Cardiac muscle cell (in vitro differentiated cells and primary cell): ENCODE measurements at regions not wholly inside any gene's neighbourhood (a gene's known extent, or its start where the extent isn't known, plus 50 kb on each side); places are given as distances from the start of the nearest gene placed in this dataset.
A peak's percentile ranks its signal among the peaks of the same experiment; 100 is the strongest.

Experiments used
- DNase-seq, 2 donors: peaks; one replicate each; pipeline versions ENCODE4 v3.0.0 to v3.0.0-alpha.2; 2010 to 2017; ENCODE audit warnings: low read depth in 1 of 2, low spot score in 1 of 2
- H3K27ac ChIP-seq: fragments of 200-600 bp; sonication (generic); 2 replicates; pipeline ENCODE4 v1.5.1; 2016
- H3K27me3 ChIP-seq: fragments of 200-600 bp; sonication (generic); 2 replicates; pipeline ENCODE4 v1.6.0; 2016; ENCODE audit warnings: control low read depth
- H3K36me3 ChIP-seq: fragments of 200-600 bp; sonication (generic); 2 replicates; pipeline ENCODE4 v1.5.1; 2016; ENCODE audit warnings: control low read depth
- H3K4me1 ChIP-seq: fragments of 200-600 bp; sonication (generic); 2 replicates; pipeline ENCODE4 v1.8.1; 2017; ENCODE audit warnings: low read depth, mild to moderate bottlenecking, mixed run types
- H3K4me3 ChIP-seq: fragments of 200-600 bp; sonication (generic); 2 replicates; pipeline ENCODE4 v1.5.1; 2016; ENCODE audit warnings: mild to moderate bottlenecking
- H3K9me3 ChIP-seq: fragments of 200-600 bp; sonication (generic); 2 replicates; pipeline ENCODE4 v1.5.1; 2017; ENCODE audit warnings: low read depth, mild to moderate bottlenecking, control low read depth
- TF ChIP-seq, protein P1 (sequence below): IDR thresholded peaks from 2 replicates; pipeline ENCODE4 v1.5.1; 2012; ENCODE audit warnings: low read depth, mild to moderate bottlenecking, low read length

DNA sequence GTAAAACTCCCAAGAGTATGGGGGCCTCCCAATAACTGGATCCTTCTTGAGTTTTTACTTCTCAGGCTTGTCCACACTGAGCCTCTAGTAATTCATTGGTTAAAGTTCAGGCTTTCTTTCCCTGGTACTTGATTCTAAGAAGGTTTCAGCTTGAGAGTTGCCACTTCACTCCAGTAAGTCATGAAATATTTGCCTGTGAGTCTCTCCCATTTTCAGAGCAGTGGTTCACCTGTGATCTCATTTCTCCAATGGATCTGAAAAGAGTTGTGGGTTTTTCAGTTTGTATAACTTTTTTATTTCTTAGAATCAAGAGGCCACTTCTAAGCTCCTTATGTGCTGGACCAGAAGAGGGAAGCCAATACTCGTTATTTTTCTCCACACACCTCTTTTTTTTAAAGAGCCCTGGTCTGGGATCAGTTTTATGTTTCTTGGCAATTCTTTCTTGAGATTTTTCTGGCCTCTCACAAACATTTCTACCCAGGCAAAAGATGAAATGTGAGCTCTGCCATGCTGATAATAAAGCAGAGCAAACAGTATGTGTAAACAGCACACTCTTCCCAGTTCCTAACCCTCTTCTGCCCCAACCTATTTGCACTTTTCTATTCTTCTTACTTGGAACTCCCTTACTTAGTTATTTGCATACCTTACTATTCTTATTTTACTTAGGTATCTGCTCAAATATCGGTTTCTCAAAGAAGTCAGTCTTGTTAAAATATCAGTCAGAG lies 983.4 kb downstream of the CCSER2 start:
- TF ChIP-seq, protein P1, sequence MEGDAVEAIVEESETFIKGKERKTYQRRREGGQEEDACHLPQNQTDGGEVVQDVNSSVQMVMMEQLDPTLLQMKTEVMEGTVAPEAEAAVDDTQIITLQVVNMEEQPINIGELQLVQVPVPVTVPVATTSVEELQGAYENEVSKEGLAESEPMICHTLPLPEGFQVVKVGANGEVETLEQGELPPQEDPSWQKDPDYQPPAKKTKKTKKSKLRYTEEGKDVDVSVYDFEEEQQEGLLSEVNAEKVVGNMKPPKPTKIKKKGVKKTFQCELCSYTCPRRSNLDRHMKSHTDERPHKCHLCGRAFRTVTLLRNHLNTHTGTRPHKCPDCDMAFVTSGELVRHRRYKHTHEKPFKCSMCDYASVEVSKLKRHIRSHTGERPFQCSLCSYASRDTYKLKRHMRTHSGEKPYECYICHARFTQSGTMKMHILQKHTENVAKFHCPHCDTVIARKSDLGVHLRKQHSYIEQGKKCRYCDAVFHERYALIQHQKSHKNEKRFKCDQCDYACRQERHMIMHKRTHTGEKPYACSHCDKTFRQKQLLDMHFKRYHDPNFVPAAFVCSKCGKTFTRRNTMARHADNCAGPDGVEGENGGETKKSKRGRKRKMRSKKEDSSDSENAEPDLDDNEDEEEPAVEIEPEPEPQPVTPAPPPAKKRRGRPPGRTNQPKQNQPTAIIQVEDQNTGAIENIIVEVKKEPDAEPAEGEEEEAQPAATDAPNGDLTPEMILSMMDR = no peak
- H3K4me3 ChIP-seq = no peak overlapping the region
- no peaks in the 10 kb centered on the region for H3K9me3 ChIP-seq
- peaks cover 23% of the 10 kb centered on the region for H3K4me1 ChIP-seq
- no peak for DNase-seq
- no peaks in the 10 kb centered on the region for H3K27me3 ChIP-seq
- no peaks in the 10 kb centered on the region for H3K36me3 ChIP-seq
- no peak overlapping the region for H3K27ac ChIP-seq

DNA sequence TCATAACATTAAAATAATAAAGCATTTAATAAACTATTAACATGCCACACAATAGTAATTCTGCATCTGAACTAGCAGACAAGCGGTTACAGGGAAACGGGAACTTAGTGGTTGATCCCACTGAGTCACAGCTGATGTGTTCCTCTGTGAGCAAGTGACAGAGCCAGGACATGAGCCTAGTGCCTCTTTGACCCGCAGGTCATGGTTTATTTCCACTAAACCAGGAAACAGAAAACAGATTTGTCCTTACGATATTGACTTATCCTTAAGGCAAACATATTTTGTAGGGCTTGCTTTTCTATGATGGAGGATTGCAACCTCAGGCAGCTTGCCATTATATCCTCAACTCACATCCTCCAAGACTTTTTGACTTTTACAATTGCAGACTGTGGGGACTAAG lies 987.3 kb downstream of the CCSER2 start:
- peaks cover 56% of the 10 kb centered on the region for H3K4me1 ChIP-seq
- no peaks in the 10 kb centered on the region for H3K36me3 ChIP-seq
- DNase-seq = no peak
- H3K27me3 ChIP-seq = no peaks in the 10 kb centered on the region
- no peak overlapping the region for H3K4me3 ChIP-seq
- TF ChIP-seq, protein P1 = no peak
- peak overlapping the region; percentile 26 for H3K27ac ChIP-seq
- H3K9me3 ChIP-seq = no peaks in the 10 kb centered on the region

DNA sequence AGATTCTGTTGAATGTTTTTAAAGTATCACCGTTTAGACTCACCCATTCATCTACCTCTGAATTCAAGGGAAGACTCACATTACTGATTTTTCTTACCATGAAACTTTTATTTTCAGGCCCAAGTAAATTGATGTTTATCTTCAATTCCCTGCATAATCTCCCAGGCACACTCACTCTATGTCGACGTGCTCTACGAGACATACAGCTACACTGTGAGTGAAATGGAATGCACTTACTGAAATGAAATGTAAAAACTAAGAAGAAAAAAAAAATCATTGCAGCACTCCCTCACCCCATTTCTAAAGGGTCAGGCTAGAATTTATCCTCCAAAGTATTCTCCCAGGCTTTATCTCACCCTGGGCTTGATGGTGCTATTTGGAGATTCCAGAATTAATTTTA lies 987.9 kb downstream of the CCSER2 start:
- Histone ChIP-seq H3K9me3 (no peaks in the 10 kb centered on the region), H3K27me3 (no peaks in the 10 kb centered on the region), H3K27ac (peak overlapping the region; percentile 26), H3K36me3 (no peaks in the 10 kb centered on the region), H3K4me3 (no peak overlapping the region), H3K4me1 (peaks cover 56% of the 10 kb centered on the region)
- DNase-seq = no peak
- TF ChIP-seq, protein P1 = no peak

DNA sequence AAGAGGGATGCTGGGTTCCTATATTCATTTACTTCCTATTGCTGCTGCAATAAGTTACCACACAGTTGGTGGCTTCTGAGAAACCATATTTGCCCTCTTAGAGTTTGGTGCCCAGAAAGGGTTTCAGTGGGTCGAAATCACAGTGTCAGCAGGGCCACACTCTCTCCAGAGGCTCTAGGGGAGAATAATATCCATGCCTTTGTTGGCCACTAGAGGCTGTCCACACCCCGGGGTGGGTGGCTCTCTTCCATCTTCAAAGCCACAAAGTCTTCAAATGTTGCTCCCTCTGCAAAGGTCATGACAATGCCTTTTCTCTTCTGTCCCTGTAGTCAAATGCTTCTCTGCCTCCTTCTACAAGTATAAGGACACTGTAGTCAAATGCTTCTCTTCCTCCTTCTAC lies 989.4 kb downstream of the CCSER2 start:
- DNase-seq = no peak
- Histone ChIP-seq H3K36me3 (no peaks in the 10 kb centered on the region), H3K27ac (peak overlapping the region; percentile 83), H3K4me3 (no peak overlapping the region), H3K4me1 (peaks cover 56% of the 10 kb centered on the region), H3K9me3 (no peaks in the 10 kb centered on the region), H3K27me3 (no peaks in the 10 kb centered on the region)
- TF ChIP-seq, protein P1 = no peak

DNA sequence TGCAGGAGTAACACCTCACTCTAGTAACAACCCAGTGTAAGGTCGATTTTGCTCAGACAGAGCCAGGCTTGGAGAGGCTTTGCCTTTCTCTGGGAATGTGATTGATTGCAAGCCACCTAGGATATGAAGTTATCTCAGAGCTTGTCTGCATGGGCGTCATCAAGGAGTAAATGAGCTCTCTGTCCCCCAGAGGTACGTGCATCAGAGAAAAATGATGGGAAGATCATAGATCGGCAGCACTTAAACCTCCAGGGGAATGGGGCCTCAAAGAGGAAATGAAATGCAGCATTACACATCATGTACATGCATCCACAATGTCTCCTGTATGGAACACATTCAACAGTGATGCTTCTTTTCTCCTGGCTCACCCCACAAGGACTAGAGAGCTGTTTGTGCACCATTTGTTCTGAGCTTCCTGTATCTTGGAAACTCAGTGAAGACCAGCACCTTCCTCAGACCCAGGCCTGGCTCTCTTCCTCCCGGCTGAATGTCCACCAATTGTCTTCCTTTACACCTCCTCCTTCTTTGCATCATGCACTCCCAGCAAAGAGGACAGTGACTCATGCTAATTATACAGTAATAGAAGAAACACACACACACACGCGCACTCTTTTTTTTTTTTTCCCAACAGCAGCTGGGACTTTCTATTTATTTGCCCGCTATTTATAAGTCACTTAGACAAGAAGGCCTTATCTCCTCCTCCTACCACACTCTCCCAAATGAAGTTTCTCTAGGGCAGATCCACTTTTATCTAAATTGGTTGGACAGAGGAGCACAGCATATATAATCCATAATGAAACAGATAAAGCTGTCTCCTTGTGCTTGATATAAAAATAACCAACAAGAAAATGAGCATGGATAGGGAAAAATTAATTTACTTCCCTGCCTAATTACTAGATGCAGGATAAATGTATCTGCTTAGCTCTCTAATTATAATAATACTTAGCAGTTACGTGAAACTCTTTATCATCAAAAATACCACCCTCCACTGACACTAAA lies 990.7 kb downstream of the CCSER2 start:
- peaks cover 56% of the 10 kb centered on the region for H3K4me1 ChIP-seq
- H3K9me3 ChIP-seq = no peaks in the 10 kb centered on the region
- DNase-seq = peak in 1 of 2 donors; percentile 44
- TF ChIP-seq, protein P1 = no peak
- peak overlapping the region; percentile 83 for H3K27ac ChIP-seq
- no peak overlapping the region for H3K4me3 ChIP-seq
- no peaks in the 10 kb centered on the region for H3K36me3 ChIP-seq
- H3K27me3 ChIP-seq = no peaks in the 10 kb centered on the region
